Upper lobe of right lung (tissue), 1 donor: ENCODE measurements at regions not wholly inside any gene's neighbourhood (a gene's known extent, or its start where the extent isn't known, plus 50 kb on each side); places are given as distances from the start of the nearest gene placed in this dataset.

ENCODE experiments used
- ATAC-seq: fragments of 200-7000 bp; cut with Tn5 transposase; one replicate; pipeline ENCODE4 v1.9.1; 2020; ENCODE audit warnings: mild to moderate bottlenecking, moderate library complexity
- DNase-seq: peaks from one replicate; pipeline ENCODE4 v3.0.0-alpha.2; 2020
- H3K27ac ChIP-seq: fragments of 200-600 bp; one replicate; pipeline ENCODE4 v1.8.0; 2022
- H3K27me3 ChIP-seq: fragments of 200-600 bp; one replicate; pipeline ENCODE4 v1.8.0; 2022; ENCODE audit warnings: mild to moderate bottlenecking
- H3K36me3 ChIP-seq: fragments of 200-600 bp; one replicate; pipeline ENCODE4 v1.8.0; 2022
- H3K4me1 ChIP-seq: fragments of 200-600 bp; one replicate; pipeline ENCODE4 v1.8.0; 2022
- H3K4me3 ChIP-seq: fragments of 200-600 bp; one replicate; pipeline ENCODE4 v1.8.0; 2022; ENCODE audit warnings: mild to moderate bottlenecking
- H3K9me3 ChIP-seq: fragments of 200-600 bp; one replicate; pipeline ENCODE4 v1.8.0; 2022
- CTCF ChIP-seq: fragments of 200-600 bp; IDR thresholded peaks from one replicate; pipeline ENCODE4 v1.8.0; 2022; ENCODE audit warnings: antibody characterized with exemption
- intact Hi-C: fragments of 100-400 bp; cut with DNase I; formaldehyde crosslinking; loops from one replicate; pipeline ENCODE4 v1.11.0; 2022
- donor health status: DM: no; HTN: yes; CAD: no; lungs with severe emphysema.

GRCh38 chr2:175815537-175815936 is 186.5 kb downstream of the LNPK start:
- ATAC-seq, result no peak
- H3K9me3 ChIP-seq, result no peaks in the 10 kb centered on the region

DNA sequence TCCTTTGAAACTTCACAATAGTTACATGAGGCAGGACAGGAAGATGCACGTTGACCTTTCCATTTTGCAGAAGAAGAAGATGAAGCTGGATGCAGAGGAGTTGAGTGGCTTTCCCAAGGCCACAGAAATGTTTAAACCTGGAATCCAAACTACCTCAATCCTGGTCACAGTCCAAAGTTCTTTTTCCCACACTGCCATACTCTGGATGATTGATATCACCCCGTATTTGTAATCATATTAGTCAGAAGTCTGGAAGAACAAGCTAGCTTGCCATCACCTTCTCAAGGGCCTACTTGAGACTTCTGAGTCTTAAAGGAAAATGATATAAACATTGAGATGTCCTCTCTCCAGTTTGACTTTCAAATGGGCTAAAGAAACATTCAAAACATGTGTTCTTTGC is 190.1 kb downstream of the LNPK start:
- no peaks in the 10 kb centered on the region for H3K9me3 ChIP-seq
- no peaks in the 10 kb centered on the region for H3K4me1 ChIP-seq
- TF ChIP-seq CTCF, result no peak
- DNase-seq (no peak), ATAC-seq (no peak)
- H3K36me3 ChIP-seq, result no peaks in the 10 kb centered on the region
- H3K27me3 ChIP-seq, result no peaks in the 10 kb centered on the region
- intact Hi-C loops, result no loop called here
- H3K27ac ChIP-seq, result no peak overlapping the region
- no peak overlapping the region for H3K4me3 ChIP-seq

More at GRCh38 chr2:175815537-175815936, 186.5 kb downstream of the LNPK start:
- no peak overlapping the region for H3K27ac ChIP-seq
- no peaks in the 10 kb centered on the region for H3K36me3 ChIP-seq
- no peaks in the 10 kb centered on the region for H3K27me3 ChIP-seq
- no peak for DNase-seq
- TF ChIP-seq CTCF, result no peak
- H3K4me3 ChIP-seq, result no peak overlapping the region
- intact Hi-C loops, result no loop called here
- no peaks in the 10 kb centered on the region for H3K4me1 ChIP-seq

- intact Hi-C loops, result no loop called here
- Histone ChIP-seq H3K36me3 (no peaks in the 10 kb centered on the region), H3K27me3 (no peaks in the 10 kb centered on the region), H3K27ac (no peak overlapping the region), H3K9me3 (no peaks in the 10 kb centered on the region), H3K4me1 (no peaks in the 10 kb centered on the region), H3K4me3 (no peak overlapping the region)
- no peak for TF ChIP-seq CTCF
- DNase-seq (no peak), ATAC-seq (no peak)
Observed at GRCh38 chr2:175808858-175809257, 193.2 kb downstream of the LNPK start.

GRCh38 chr2:175808078-175808477 is 194.0 kb downstream of the LNPK start:
- Histone ChIP-seq H3K36me3 (no peaks in the 10 kb centered on the region), H3K27ac (no peak overlapping the region), H3K27me3 (no peaks in the 10 kb centered on the region), H3K4me1 (no peaks in the 10 kb centered on the region), H3K4me3 (no peak overlapping the region), H3K9me3 (no peaks in the 10 kb centered on the region)
- no peak for DNase-seq
- ATAC-seq, result no peak
- intact Hi-C loops, result no loop called here
- no peak for TF ChIP-seq CTCF

DNA sequence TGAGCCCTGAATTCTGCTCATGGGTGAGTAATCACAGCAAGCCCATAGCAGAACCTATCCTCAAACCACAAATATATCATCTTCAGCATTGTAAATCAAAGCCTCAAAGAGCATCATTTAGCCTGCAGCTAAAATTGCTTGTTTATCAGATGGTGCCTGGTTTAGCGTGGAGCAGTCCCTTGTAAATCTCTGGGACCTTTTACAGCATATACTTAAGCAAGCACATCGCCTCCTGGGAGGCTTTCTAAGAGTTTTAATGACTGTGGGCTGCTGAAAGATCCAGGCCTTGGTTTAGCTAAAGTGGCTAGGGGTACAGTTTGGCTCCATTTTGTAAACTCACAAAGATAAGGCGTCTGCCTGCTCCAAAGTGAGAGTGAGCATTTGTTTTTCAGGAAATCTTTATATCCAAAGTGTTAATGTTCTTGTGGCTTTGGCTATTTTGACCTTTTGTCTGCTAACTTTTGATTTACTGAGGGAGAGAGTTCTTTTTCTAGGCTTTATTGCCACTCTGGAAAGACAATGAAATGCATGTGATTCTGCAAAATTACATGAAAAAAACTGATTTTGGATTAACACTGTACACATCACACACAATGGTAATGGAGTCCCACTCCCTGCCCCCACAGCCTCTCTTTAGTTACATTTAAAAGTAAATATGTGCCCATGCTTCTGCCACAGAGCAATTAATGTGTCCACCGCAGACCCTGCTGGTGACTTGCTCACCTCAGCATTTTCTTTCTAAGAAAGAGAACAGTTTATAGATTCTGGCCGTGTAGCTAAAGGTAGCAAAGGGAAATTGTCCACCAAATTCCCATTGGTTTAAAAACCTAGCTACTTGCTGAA is 194.8 kb downstream of the LNPK start:
- H3K27me3 ChIP-seq, result no peaks in the 10 kb centered on the region
- ATAC-seq (no peak), DNase-seq (no peak)
- no peak overlapping the region for H3K27ac ChIP-seq
- H3K36me3 ChIP-seq, result no peaks in the 10 kb centered on the region
- no peaks in the 10 kb centered on the region for H3K4me1 ChIP-seq
- H3K9me3 ChIP-seq, result no peaks in the 10 kb centered on the region
- no peak overlapping the region for H3K4me3 ChIP-seq
- TF ChIP-seq CTCF, result no peak
- intact Hi-C loops, result no loop called here
